HG02610 (cell line): ENCODE measurements at regions not wholly inside any gene's neighbourhood (a gene's known extent, or its start where the extent isn't known, plus 50 kb on each side); places are given as distances from the start of the nearest gene placed in this dataset.

Experiments used
- ATAC-seq: cut with Tn5 transposase; IDR thresholded peaks from one replicate; pipeline ENCODE4 v1.9.1; 2021; ENCODE audit warnings: mild to moderate bottlenecking, moderate library complexity; ENCODE audit not compliant: unreplicated experiment

- no peak for ATAC-seq
These were observed 106.0 kb upstream of the SSTR1 start for GRCh38 chr14:38101679-38102078.

GRCh38 chr14:38103542-38104225 is 104.0 kb upstream of the SSTR1 start:
- no peak for ATAC-seq

- no peak for ATAC-seq
These were observed 102.5 kb upstream of the SSTR1 start for GRCh38 chr14:38105106-38105702.

GRCh38 chr14:38107216-38107631 is 100.5 kb upstream of the SSTR1 start:
- peak; percentile 81 for ATAC-seq

GRCh38 chr14:38108681-38109080 is 99.0 kb upstream of the SSTR1 start:
- ATAC-seq: no peak

- no peak for ATAC-seq
These were observed 97.4 kb upstream of the SSTR1 start for GRCh38 chr14:38110258-38110657.

GRCh38 chr14:38111046-38111445 is 96.7 kb upstream of the SSTR1 start:
- no peak for ATAC-seq

GRCh38 chr14:38113546-38113945 is 94.2 kb upstream of the SSTR1 start:
- ATAC-seq: no peak

- no peak for ATAC-seq
These were observed 90.8 kb upstream of the SSTR1 start for GRCh38 chr14:38116895-38117294.

GRCh38 chr14:38120109-38120508 is 87.6 kb upstream of the SSTR1 start:
- no peak for ATAC-seq

GRCh38 chr14:38121320-38122020 is 86.2 kb upstream of the SSTR1 start:
- ATAC-seq: no peak

GRCh38 chr14:38122241-38122640 is 85.5 kb upstream of the SSTR1 start:
- ATAC-seq: no peak

GRCh38 chr14:38124506-38124905 is 83.2 kb upstream of the SSTR1 start:
- ATAC-seq: no peak

GRCh38 chr14:38125481-38126037 is 82.1 kb upstream of the SSTR1 start:
- no peak for ATAC-seq

- no peak for ATAC-seq
These were observed 80.3 kb upstream of the SSTR1 start for GRCh38 chr14:38127356-38127755.

GRCh38 chr14:38127784-38128183 is 79.9 kb upstream of the SSTR1 start:
- ATAC-seq: no peak

GRCh38 chr14:38128640-38129039 is 79.1 kb upstream of the SSTR1 start:
- ATAC-seq: no peak

GRCh38 chr14:38129192-38129591 is 78.5 kb upstream of the SSTR1 start:
- ATAC-seq: no peak

- no peak for ATAC-seq
These were observed 78.0 kb upstream of the SSTR1 start for GRCh38 chr14:38129705-38130104.

- no peak for ATAC-seq
These were observed 73.2 kb upstream of the SSTR1 start for GRCh38 chr14:38134416-38135030.

GRCh38 chr14:38135106-38135867 is 72.4 kb upstream of the SSTR1 start:
- ATAC-seq: no peak
